ENCODE measurements at regions not wholly inside any gene's neighbourhood (a gene's known extent, or its start where the extent isn't known, plus 50 kb on each side); places are given as distances from the start of the nearest gene placed in this dataset.

DNA sequence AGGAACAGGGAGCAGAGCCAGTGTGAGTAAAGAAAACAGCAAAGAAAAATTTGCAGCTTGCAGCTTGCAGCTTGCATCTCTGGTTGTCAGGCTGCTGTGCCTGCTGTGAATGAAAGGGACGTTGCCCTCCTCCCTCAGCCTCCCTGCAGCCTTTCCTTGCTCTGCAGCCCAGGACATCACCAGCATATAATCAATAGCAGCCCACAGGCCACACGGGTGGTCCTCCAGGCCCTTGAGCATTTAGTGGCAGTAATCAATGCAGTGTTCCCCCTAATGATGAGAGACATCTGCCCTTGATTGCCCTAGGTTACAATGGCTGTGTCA lies 122.2 kb upstream of the TACR1 start:
- TF ChIP-seq, protein P1, sequence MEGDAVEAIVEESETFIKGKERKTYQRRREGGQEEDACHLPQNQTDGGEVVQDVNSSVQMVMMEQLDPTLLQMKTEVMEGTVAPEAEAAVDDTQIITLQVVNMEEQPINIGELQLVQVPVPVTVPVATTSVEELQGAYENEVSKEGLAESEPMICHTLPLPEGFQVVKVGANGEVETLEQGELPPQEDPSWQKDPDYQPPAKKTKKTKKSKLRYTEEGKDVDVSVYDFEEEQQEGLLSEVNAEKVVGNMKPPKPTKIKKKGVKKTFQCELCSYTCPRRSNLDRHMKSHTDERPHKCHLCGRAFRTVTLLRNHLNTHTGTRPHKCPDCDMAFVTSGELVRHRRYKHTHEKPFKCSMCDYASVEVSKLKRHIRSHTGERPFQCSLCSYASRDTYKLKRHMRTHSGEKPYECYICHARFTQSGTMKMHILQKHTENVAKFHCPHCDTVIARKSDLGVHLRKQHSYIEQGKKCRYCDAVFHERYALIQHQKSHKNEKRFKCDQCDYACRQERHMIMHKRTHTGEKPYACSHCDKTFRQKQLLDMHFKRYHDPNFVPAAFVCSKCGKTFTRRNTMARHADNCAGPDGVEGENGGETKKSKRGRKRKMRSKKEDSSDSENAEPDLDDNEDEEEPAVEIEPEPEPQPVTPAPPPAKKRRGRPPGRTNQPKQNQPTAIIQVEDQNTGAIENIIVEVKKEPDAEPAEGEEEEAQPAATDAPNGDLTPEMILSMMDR (IDR thresholded peaks at IDR 0.05) = no peak
- TF ChIP-seq POLR2A (IDR thresholded peaks at IDR 0.05) = no peak
